Dermis blood vessel endothelial cell (primary cell): ENCODE measurements at regions not wholly inside any gene's neighbourhood (a gene's known extent, or its start where the extent isn't known, plus 50 kb on each side); places are given as distances from the start of the nearest gene placed in this dataset.
A peak's percentile ranks its signal among the peaks of the same experiment; 100 is the strongest.
"Not testable (repeated sequence)": the region's sequence is repeated elsewhere in the genome, so short reads cannot be mapped to it uniquely, and the experiment has no call there.

Source experiments
- DNase-seq: peaks from one replicate; pipeline ENCODE4 v3.0.0; 2010

DNA sequence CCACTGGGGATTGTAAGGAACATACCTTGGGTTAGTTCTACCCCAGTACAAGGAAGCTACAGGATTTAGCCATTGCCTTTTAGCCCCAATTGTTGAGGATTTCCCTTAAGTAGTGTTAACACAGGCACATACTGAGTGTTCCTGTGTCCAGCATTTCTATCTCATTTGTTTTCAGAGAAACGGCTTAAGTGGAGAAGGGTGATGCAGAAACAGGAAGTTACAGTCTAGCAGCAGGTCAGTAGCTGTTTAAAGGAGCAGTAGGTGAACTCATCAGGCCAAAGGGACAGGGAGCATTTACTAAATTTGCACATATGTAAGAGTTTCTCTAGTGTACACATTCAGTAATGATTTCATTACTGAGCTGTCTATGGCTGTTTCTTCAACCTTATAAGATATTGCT is 644.2 kb upstream of the GJE1 start:
- DNase-seq: peak; percentile 47

GRCh38 chr6:141486942-141487341 is 645.8 kb upstream of the GJE1 start:
- DNase-seq: peak; percentile 7

GRCh38 chr6:141484711-141485110 is 648.0 kb upstream of the GJE1 start:
- no peak for DNase-seq

DNA sequence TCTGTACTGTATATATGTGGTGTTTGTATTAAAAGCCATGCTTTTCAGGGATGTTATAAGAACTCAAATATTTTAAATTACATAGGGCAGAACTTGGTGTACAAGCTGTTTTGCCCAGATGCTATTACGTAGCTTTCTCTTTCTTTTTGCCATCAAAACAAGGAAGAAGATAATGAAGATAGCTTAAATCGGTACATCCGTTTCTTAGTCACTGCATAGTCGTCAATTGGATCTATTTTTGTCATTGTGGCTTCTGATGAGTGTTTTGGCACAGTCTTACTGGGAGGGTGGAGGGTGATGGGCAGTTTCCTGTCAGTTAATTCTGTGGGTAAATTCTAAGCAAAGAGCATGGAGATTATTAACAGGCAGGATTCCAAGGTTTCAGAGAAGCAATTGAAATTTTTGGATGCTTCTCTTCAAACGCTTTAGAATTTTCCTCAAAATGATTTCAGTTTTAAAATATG is 649.1 kb upstream of the GJE1 start:
- DNase-seq: peak; percentile 78

DNA sequence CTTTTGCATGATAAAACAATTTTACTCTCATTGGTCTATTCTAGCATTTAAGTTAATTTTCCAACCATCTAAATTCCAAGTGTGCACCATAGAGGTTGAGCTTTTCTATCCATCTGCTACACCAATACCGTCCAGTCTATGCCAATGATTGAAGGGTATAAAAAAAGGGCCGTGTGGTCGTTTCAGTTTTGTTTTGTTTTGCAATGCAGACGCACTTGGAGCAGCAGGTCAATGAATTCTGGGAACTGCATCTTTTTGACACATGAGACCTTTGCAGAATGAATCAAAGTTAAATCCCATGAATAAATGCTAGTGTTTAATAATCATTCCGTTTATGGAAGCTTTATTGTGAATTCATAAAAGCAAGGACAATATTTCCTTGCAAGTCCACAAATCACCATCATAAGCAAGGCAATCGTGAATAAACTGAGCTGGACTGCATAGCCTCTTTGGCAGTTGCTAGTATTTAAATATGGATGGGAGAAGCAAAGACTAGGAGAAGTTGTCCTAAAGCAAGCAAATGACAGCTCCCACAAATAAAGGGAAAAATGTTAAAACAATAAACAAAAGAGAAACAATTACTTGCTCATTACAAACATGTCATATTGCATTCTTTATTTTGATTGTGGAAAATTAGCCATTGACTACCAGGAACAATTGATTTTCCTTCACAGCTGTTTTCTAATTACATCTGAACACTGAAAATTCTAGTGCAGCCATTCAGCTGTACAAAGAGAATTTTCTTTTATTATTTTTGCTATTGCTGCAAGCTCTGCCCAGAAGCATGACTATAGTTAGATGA is 649.7 kb upstream of the GJE1 start:
- DNase-seq: peak; percentile 24

DNA sequence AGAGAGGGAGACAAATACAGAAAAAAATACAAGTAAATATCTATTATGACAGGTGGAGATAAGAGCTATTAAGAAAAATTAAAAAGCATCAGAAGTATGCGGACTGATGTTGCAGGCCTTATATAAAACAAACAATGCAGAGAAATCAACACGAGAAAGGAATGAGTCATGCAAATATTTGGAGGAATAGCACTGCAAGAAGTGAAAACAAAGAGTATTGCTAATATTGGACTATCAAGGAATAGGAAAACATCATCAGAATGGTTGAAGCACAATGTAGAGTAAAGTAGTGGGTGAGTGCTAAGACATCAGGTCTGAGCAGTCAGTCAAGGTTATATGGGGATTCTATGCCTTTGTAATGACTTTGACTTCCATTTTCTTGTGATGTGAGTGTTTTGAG is 657.5 kb upstream of the GJE1 start:
- peak; percentile 32 for DNase-seq

DNA sequence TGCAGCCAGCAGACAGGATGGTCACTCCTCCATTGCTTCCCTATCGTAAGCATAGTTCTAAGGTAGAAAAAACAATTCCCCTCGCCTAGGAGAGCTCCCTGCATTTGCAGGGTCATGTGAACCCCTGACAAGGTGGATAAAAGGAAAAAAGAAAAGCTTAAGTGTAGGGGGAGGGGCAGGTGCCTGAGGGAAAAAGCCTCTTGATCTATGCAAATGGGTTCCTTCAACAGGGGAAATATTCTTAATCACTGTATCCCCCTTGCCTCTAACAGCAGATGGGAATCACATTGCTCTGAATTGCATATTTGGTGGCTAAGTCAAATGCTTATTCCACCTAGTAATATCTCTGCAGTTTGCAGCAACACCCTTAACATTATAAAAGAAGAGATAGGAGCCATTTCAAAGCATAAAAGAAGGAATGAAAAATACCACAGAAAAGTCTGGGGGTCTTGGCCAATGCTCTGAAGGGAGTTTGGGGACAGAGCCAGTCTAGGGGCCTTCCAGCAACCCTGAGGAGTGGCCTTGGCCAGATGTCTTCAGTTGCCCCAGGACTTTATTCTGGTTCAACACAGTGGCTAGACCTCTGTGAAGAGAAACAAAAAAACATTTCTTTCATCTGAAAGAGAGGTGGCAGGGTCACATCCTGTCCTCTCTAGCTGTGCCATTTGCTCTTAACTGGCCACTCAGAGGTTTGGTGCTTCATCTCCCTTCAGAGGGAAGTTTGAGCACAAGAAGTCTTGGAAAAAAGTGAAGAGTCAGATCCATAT is 660.4 kb upstream of the GJE1 start:
- DNase-seq: no peak

- DNase-seq: no peak
Observed at GRCh38 chr6:141470810-141471209, 661.9 kb upstream of the GJE1 start.

DNA sequence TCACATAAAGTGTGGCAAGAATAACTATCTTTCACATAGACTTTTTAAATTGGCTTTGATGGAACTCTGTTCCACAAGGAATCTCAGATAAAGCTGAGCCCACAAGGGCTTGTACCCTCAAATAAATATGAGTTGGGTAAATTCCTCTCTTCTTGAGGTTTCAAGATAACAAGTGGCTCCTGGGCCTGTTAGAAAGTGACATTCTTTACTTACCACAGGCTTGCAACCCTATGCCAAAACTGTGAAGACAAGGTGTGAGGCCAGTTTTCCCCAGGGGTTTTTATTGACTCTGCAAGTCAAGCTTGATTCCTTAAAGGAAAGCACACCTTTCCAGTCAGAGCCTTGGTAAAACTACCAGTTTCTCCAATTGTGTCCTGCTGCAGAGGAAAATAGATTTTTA is 664.8 kb upstream of the GJE1 start:
- DNase-seq: no peak

DNA sequence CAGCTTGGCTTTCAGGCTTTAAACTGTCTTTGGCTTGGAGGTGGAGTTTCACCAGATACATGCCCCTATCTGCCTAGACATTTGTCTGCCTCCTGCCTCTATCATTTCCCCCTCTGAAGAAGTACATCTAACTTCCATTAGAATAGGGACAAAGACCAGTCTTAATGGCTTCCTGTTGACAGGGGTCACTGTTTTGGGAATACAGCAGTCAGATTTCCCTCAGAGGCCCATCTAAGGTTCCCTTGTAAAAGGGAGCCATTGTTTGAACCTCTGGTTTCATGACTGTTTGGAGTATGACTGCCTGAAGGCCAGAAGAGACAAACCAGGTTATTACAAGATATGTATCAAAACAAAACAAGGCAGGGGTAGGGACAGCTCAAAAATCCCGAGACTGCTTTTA is 665.7 kb upstream of the GJE1 start:
- DNase-seq: no peak

DNA sequence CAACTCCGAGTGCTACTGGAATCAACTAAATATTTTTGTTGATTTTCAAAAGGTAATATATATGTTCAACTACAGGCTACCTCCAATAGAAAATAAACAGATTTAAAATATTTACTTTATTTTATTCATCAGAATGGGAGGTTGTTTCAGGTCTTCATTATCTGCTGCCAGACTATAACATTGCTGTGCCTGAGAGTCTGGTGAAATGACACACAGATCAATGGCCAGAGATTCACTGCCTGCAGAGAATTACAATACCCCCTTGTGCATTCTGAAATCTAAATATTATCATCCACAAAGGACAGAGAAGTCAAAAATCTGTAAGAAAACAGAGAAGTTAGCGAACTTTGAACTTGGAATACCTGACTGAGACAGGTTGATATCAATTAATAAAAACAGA is 667.8 kb upstream of the GJE1 start:
- DNase-seq: no peak

DNA sequence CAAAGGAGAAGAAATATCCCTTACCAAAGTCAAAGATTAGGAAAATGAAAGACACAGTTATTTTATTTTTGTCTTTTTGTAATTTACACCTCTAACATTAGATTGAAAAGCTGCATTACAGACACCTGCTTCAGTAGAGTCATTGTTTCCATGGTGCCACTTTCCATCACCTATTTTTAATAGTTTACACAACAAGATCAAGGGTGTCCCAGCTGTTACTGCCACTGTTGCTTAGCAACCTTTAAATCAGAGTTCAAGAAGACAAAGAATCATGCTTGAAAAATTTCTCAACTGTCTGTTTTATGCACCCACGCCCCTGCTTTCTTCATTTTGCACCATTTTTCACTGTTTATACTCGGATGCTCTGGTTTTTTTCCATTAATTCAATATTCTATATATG is 668.2 kb upstream of the GJE1 start:
- peak; percentile 30 for DNase-seq

GRCh38 chr6:141463237-141463977 is 669.3 kb upstream of the GJE1 start:
- no peak for DNase-seq

- no peak for DNase-seq
Observed at GRCh38 chr6:141460743-141461484, 671.8 kb upstream of the GJE1 start.

DNA sequence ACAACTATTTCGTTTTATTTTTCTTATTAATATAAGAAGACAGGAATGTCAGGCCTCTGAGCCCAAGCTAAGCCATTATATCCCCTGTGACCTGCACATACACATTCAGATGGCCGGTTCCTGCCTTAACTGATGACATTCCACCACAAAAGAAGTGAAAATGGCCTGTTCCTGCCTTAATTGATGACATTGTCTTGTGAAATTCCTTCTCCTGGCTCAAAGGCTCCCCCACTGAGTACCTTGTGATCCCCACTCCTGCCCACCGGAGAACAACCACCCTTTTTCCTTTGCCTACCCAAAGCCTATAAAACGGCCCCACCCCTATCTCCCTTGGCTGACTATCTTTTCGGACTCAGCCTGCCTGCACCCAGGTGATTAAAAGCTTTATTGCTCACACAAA is 672.5 kb upstream of the GJE1 start:
- not testable (repeated sequence) for DNase-seq

DNA sequence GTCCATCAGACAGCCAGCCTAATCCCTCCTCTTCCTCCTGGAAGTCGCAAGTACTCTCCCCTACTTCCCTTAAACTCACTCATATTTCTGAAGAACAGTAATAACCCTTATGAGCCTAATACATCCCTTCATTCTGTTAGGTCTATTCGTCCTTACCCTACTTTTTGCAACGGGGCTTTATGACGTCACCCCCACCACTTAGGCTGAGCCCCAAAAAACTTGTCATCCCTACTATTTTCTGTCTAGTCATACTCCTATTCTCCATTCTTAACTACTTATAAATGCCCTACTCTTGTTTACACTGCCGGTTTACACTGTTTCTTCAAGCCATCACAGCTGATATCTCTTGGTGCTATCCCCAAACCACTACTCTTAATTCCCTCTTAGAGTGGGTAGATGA is 674.7 kb upstream of the GJE1 start:
- DNase-seq: not testable (repeated sequence)

DNA sequence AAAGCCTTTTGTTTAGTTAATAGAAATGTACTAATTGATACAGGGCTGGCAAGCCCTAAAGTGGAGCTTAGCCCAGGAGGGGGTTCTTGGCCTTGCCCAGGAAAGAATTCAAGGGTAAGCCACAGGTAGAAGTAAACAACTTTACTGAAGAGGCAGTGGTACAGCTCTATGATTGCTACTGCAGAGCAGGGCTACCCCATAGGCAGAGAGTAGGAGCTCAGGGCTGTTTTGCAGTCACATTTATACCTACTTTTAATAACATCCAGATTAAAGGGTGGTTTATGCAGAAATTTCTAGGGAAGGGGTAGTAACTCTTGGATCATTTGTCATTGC is 680.4 kb upstream of the GJE1 start:
- DNase-seq: no peak

DNA sequence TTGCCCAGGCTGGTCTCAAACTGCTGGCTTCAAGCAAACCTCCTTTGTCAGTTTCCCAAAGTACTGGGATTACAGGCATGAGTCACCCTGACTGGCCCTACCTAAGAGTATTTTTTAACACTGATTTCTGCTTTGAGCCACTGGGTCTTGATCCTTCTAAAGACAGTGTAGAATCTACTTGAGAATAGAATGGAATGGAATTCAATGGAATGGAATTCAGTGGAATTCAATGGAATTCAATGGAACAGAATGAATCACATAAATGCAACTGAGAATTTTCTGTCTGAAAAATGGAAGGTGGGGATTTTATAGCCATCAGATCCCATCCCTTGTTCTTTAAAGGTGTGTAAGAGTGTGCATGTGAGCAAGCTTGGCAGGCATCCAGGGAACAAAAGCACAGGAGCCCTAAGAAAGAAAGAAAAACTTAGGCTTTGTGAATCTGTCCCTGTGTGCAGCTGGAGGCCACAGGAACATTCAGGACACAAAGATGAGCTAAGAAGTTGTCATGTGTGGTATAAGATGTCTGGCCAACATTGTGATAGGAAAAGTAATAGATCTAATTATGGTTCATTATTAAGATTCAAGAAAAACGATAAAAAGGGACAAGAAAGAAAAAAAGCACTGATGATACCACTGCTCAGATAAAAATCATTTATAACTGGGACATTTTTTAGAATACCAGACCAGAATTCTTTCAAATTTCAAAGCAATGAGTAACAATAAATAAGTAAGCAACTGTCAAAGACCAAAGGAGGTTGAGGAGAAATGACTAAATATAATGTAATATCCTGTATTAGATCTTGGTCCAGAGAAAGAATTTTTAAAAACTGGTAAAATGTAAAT is 681.0 kb upstream of the GJE1 start:
- DNase-seq: peak; percentile 44

- no peak for DNase-seq
Observed at GRCh38 chr6:141451181-141451510, 681.6 kb upstream of the GJE1 start.

GRCh38 chr6:141445928-141446628 is 686.6 kb upstream of the GJE1 start:
- no peak for DNase-seq

DNA sequence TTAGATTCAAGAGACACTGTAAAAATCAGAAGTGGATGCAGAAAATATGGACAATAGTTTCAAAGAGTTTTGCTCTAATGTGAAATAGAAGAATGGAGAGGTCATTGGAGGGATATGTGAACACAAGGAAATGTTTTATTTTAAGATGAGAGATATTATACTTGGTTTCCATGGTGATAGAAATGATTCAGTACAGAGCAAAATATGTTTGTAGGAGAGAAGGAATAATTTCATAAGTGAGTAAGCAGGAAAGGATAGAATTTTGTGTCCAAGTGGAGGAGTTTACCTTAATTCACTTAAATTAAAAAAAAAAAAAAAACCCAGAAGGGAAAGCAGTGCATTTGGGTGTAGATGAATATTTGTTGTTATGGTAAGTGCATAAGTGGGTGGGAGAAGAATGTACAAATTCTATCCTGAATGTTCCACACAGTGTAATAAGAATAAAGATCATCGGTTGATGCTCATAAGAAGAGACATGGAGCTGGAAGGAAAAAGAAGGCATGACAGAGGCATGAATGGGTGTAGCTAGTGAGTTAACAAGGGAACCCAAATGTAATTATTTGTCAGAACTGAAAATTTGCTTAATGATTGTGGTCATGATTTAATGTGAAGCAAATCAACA is 688.9 kb upstream of the GJE1 start:
- DNase-seq: no peak
